Keratinocyte (primary cell): ENCODE measurements at regions not wholly inside any gene's neighbourhood (a gene's known extent, or its start where the extent isn't known, plus 50 kb on each side); places are given as distances from the start of the nearest gene placed in this dataset.

Source experiments
- EZH2 ChIP-seq: IDR thresholded peaks from one replicate; pipeline ENCODE4 v1.6.1; 2012; ENCODE audit warnings: inconsistent platforms, mild to moderate bottlenecking, low read length, moderate library complexity
- TF ChIP-seq, protein P1 (sequence below), 3 experiments: IDR thresholded peaks in 1 of 3; conservative IDR thresholded peaks in 1 of 3; optimal IDR thresholded peaks in 1 of 3; 2 replicates in 2 of 3; 3 replicates in 1 of 3; pipeline versions ENCODE3 to v1.5.1; 2011; ENCODE audit warnings: low read length in 3 of 3, mild to moderate bottlenecking in 3 of 3, moderate library complexity in 2 of 3, control low read depth in 1 of 3, inconsistent platforms in 1 of 3; ENCODE audit not compliant: insufficient read depth in 2 of 3; ENCODE audit errors: extremely low read depth in 1 of 3

DNA sequence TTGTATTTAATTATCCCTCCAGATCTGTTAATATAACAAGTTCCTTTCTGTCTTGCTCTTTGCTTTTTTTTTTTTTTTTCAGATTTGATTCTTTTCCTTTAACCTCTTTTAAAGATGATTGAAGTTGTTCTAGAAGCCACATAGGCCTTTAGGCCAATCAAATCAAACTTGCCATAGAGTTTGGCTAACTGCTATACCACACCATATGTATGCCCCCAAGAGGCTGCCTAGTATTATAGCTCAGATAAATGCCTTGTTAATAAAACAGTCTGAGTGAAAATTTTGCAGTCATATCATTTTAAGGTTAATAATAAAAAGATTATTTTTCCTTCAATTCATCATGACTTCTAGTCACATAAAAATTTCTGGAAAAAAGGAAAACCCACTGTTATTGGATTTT lies 696.0 kb upstream of the CHRM3 start:
- TF ChIP-seq, protein P1, sequence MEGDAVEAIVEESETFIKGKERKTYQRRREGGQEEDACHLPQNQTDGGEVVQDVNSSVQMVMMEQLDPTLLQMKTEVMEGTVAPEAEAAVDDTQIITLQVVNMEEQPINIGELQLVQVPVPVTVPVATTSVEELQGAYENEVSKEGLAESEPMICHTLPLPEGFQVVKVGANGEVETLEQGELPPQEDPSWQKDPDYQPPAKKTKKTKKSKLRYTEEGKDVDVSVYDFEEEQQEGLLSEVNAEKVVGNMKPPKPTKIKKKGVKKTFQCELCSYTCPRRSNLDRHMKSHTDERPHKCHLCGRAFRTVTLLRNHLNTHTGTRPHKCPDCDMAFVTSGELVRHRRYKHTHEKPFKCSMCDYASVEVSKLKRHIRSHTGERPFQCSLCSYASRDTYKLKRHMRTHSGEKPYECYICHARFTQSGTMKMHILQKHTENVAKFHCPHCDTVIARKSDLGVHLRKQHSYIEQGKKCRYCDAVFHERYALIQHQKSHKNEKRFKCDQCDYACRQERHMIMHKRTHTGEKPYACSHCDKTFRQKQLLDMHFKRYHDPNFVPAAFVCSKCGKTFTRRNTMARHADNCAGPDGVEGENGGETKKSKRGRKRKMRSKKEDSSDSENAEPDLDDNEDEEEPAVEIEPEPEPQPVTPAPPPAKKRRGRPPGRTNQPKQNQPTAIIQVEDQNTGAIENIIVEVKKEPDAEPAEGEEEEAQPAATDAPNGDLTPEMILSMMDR (optimal IDR thresholded peaks at IDR 0.05 in 1 of 3, IDR thresholded peaks at IDR 0.05 in 1 of 3, conservative IDR thresholded peaks at IDR 0.05 in 1 of 3; ENCODE audit: extremely low read depth in 1 of 3, insufficient read depth in 2 of 3, low read length in 3 of 3) = no peak
- TF ChIP-seq EZH2 = no peak
